CD4-positive, alpha-beta T cell treated with Interleukin-4 for 4 hours (primary cell): ENCODE measurements at regions not wholly inside any gene's neighbourhood (a gene's known extent, or its start where the extent isn't known, plus 50 kb on each side); places are given as distances from the start of the nearest gene placed in this dataset.

ENCODE experiments used
- DNase-seq: peaks from one replicate; pipeline ENCODE4 v3.0.0-alpha.2; 2020

DNA sequence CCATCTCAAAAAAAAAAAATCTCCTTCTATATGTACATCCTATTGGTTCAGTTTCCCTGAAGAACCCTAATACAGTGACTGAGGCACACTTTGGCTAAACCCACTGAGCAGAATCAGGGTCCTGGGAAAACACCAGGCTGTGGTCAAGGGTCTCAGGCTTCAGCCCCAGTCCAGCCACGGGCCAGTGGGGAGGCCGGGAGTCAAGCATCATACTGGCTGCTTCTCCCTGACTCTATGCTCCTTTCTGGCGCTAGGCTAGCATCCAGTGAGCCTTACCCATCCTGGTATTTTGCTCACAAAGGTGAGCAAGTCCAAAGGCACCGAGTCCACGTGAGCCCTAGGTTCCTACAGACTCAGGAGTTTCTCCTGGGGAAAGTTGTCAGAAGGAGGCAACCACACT lies 752.5 kb downstream of the BRD1 start:
- no peak for DNase-seq

DNA sequence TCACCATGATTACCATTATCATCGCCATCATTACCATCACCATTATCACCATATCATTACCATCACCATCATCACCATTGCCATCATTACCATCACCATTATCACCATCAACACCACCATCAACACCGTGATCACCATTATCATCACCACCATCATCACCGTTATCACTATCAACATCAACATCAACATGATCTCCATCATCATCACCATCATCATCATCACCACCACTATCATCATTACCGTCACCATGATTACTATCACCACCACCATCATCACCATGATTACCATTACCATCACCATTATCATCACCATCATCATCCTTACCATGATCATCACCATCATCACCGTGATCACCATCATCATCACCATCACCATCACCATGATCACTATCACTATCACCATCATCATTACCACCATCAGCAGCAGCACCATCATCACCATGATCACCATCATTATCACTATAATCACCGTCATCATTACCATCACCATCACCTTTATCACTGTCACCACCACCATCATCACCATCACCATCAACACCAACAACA lies 753.7 kb downstream of the BRD1 start:
- no peak for DNase-seq

DNA sequence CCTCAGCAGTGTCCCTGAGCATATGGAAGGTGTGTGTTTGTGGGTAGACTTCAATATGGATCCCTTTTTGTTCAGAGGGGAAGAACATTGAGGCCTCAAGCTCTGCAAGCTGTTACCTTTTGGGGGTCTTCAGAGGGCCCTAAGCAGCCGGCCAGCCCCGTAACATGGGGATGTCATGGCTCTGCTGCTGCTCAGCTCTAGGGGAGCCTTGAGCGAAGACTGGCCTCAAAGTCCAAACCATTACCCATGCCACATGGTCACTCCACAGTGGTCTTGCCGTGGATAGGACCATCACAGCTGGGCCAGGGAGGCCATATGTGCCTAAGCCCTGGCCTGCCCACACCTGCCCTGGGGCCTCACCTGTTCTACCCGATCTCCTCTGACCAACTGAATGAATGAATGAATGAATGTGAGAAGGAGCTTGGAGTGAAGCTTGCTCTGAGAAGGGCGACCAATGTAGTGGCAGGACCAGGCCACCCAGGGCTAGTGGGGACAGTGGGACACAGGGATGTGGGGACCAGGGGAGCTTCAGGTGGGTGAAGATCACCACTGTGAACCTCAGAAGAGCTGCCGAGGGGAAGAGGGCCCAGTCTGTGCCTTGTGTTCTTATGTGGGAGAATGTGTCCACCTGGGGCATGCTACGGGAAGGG lies 754.6 kb downstream of the BRD1 start:
- DNase-seq: no peak

DNA sequence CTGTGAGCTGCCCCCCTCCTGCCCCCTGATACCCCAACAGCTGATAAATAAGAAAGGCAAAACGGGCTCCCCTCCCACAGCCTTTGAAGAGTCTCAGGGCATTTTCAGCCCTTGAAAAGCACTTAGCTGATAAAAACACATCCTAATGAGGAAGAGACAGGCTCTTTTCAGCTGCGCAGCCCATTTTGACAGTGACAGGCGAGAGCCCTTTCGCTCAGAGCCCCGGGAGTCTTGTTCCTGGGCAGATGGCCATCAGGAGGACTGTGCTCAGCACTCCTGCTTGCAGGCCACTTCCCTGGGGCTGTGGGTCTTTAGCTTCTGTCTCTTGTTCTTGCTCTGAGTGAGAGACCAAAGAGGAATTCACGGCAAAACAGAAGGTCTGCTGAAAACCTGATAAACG lies 757.2 kb downstream of the BRD1 start:
- DNase-seq: no peak

DNA sequence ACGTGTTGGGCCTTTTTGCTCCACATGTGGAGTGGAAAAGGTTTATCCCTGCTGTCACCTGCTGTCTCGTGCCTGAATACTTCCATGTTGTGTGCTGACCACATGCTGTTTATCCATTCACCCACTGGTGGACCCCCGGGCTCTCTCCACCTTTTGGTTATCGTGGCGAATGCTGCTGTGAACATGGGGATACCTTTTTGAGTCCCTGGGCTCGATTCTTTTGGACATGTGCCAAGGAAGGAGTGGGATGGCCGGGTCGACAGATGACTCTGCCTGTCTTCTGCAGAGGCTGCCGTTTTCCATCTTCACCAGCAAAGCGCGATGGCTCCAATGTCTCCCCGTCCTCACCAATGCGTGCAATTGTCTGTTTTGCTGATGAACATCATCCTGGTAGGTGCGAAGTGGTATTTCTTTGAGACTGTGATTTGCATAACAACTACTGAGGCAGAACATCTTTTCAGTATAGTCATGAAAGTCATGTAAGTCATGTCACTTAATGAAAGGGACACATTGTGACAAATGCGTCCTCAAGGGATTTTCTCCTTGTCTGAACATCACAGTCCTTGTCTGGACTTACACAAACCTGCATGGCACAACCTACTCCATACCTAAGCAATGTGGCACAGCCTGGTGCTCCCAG lies 758.7 kb downstream of the BRD1 start:
- DNase-seq: no peak

DNA sequence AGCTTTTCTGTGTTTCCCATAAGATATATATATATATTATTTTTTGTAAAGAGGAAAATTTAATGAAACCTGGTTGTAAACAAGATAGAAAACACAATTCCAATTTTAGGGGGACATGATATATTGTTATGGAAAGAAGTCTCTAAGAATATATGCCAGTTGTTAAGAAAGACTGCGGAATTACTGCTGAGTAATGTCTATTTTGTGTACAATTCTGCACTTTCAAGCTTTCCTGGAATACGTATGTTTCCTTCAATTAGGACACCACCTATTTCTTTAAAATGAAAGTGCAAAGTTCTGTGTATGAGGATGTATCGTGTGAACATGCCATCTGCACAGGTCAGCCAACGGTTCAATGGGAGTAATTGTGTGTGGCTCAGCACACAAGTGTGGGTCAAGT lies 760.2 kb downstream of the BRD1 start:
- no peak for DNase-seq

DNA sequence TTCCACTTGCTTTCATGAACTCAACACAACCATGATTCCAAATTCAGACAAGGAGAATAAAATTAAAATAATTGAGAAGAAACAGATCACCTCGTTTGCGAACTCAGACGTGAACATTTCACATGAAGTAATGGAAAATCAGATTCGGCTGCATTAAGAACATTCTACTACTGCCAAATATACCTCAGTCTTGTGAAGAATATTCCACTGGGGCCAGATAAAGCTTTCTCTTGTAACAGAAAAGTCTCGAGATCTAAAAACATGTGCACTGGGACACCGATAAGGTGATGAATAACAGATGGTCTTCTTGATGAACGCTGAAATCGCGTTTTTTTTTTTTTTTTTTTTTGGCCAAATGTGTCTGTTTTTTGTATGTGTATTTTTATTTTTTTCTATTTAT lies 761.1 kb downstream of the BRD1 start:
- no peak for DNase-seq

DNA sequence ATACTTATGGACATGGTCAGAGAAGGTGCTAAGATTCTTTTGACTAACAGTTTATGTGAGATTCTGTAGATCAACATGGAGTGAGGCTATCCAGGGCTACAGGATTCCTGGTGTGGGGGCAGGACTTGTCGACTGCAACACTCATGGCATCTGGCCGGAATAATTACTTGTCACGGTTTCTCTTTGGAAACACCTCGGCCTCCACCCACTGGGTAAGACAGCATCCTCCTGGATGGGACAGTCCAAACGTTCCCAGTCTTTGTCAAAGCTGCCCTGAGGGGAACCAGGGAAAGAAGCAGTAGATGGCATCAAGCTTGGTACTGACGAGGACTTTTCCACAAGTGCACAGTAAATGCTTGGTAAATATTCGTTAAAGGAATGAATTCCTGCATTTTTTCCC lies 762.8 kb downstream of the BRD1 start:
- DNase-seq: no peak

DNA sequence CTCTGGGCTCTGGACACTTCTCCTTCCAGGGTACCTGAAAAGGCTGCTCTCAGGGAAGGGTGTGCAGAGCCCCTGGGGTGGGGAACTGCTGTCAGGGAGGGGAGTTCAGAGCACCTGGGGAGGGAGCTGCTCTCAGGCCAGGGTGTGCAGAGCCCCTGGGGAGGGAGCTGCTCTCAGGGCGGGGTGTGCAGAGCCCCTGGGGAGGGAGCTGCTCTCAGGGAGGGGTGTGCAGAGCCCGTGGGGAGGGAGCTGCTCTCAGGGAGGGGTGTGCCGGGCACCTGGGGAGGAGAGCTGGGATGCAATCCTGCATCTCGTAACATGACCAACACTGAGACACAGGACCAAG lies 764.2 kb downstream of the BRD1 start:
- no peak for DNase-seq

DNA sequence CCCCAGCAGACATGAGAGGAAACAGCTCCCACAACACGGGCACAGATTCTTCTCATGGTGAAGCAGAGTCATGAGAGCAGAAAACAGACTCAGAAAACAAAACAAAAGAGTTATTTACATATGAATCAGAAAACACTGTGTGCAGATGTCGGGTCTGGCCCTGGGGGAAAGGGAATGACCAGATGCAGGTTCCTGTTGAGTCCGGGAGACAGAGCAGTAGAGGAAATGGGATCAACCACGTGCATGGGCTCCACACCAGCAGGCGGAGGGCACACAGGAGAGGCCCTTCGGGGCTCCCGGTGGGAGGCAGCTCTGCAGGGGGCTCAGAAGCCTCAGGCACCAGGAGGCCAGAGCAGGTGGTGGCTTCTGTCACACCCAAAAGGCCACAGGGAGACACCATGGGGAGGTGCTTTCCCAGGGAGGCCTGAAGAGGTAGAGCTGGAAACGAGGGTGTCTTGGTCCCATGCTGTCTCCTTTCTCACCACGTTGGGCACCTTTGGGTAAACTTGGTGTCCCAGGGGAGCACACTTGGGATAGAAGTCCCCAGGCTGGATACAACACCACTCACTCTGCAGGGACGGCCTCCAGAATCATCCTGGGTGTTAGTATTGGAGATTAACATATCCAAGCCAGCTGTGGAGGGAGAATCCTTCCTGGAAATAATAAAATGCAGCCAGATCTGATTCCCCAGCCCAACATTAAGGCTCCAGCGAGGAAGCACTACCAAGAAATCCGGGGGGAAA lies 764.7 kb downstream of the BRD1 start:
- no peak for DNase-seq

DNA sequence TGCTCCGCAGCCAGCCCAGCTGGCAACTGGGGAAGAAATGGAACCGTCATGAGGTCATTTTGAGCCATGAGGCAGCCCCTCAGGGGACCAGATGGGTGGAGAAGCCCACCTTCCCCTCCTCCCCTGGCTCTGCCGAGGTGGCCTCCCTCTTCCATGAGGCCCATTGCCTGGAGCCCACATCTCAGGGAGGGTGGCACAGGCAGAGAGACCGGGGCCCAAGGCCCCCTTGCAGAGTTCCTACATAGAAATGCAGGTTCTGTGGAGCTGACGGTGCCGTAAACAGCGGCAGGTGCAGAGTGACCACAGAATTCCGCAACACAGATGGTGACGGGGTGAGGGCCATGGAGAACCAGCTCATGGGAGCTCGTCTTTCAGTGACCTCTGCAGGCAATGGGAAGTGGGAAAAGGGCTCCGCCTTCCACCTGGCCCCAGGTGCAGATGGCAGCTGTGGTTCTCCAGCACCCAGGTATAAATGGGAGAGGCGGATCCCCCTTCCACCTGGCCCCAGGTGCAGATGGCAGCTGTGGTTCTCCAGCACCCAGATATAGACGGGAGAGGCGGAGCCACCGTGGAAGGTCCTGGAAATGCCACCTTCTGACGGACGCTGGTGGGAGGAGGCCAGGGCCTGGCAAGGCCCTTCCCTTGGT lies 765.4 kb downstream of the BRD1 start:
- DNase-seq: no peak

DNA sequence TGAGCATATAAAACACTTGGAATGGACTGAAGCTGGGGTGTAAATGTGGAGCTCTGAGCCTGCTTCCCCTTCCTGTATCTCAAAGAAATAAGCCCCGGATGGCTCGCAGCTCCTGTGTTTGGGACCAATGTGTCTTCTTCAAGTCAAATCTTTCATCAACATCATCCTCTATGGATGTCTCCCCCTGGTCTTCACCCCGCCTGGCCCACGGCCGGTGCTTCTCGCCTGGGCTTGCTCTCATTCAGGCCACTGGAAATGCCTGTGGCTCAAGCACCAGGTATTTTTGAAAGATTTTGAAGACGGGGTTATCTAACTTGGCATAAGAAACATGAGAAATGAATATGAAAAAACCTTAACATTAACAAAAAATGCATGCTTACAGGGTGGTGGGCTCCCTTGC lies 769.8 kb downstream of the BRD1 start:
- DNase-seq: no peak

DNA sequence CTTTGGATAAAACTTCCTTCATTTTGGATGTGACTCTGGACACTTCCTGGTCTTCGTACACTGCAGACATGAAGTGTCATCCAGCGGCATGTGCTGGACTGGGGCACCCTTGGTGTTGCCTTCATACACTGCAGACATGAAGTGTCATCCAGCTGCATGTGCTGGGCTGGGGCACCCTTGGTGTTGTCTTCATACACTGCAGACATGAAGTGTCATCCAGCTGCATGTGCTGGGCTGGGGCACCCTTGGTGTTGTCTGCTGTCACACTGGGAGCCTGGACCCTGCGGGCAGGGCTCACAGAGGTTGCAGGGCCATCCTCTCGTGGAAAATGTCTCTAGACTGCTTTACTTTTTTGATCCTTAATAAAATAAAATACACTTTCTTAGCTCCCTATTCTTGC lies 771.4 kb downstream of the BRD1 start:
- DNase-seq: no peak

DNA sequence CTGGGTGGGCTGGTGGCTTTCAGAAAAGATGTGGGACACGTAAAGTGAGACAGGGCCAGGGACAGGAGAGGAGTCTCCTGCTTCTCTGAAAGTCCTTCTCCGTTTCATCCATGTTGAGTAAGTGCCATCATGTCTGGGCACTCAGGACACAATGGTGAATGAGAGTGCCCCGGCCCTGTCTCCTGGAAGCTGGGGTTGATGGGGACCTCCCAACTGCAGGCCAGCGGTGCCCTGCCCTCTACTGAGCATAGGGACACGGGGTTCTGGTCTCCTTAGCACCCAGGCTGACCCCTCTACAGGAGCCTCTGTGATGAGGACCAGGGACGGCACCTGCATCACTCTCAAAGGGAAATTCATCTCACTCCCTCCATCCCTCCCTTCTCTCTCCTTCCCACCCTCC lies 772.3 kb downstream of the BRD1 start:
- DNase-seq: no peak

DNA sequence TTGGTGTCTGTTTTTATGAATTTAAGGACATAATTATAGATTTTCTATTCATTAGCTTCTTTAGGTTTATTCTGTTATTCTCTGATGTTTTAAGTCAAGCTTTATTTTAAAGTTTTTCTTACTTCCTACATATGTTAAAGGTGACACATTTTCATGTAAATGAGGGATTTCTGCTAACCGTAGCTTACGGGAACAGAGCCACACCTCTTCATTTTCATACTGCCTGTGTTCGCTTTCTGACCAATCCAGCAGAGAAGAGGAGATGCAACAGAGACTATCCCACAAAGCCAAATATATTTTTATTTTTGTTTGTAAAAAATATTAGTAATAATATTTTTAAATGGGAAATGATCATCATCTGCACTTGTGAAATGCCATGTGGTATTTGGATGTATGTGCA lies 774.1 kb downstream of the BRD1 start:
- no peak for DNase-seq

DNA sequence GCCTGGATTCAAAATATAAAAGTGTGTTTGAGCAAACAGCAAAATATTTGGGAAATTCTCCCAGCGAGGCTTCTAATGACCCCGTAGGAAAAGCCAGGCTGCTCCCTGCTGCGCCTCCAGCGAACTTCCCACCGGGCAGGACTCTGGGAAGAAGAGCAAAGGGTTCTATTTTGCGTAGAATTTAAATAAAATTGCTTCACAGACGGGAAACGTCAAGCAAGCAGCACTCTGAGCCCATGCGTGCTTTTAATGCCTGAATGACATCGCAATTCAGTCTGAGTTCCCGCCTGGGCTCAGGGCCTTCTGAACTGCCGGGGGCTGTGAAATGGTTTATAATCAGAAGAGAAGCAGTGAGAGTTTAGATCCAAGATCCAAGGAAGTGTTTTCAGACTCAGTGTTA lies 775.1 kb downstream of the BRD1 start:
- no peak for DNase-seq

DNA sequence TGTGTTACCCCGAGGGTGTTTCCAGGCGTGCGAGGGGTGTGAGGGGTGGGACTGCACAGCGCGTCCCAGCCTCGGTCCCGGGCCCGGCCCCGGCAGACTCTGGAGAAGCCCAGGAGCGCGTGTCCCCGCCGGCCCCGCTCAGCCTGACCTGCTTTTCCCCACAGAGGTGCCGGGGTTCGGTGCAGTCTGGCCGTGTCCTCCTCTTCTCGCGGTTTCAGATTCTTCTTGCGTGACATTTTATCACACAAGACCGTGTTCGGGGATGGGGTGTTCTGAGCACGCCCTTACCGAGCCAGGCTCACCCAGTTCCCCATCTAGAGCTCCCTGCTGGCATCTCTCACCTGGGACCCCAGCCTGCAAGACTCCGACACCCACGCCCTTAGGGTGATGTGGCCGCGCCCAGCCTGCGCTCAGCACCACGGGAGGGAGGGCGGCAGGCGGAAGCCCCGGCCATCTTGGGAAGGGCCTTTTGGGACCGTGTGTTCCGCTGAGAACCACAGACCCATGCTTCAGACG lies 775.6 kb downstream of the BRD1 start:
- peak; percentile 20 for DNase-seq

DNA sequence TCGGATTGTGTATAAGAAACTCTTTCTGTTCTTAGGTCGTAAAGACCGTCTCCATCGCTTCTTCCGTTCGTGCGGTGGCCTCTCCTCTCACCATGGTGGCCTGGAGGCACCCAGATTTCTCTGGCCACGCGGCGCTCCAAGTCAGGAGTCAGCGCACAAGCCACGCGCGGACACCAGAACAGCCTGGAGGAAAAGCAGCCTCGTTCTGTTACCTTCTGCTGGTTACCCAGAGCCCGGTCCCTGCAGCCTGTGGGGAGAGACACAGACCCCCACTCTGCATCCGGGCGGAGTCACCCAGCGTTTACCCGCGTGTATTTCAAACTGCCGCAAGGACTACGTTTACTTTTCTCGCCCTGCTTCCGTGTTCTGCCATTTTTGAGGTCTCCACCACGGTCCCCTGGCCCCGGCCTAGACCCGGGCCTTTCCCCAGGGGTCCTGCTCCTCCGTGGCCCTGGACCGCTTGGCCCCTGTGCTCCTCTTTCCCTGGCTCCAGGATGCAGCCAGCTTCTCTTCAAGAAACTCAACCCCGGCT lies 776.1 kb downstream of the BRD1 start:
- DNase-seq: no peak

DNA sequence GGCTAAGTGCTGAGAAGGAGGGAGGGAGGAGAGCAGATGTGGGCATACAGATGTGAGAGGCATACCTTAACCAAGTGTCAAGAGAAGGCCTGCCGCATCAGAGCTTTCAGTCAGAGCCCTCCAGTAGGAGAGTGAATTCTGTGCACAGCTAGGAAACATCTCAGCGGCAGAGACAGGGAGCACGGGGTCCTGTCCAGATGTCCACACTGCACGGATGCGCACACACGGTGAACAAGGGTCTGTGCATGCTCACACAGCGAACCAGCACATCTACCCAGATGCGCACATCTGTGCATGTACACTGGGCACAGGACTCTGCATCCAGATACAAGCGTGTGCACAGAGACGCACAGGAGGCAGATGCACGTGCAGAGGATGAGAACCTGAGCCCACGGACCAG lies 778.0 kb downstream of the BRD1 start:
- no peak for DNase-seq

DNA sequence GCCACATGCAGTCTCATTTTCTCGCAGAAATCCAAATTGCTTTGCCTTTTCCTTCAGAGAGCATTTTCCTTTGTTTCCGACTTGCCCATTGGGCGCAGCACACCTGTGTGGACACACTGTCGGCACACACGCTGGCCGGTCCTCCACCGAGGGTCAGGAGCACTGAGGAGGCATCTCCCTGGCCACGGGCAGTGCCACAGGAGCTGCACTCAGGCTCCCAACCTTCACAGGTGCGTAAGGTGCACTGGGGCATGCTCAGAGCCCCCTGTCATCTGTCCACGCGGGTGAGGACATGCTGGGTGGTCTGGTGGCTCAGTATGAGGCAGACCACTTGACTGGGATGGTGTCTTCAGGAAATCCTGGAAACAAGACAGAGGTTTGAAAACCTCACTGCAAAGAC lies 779.1 kb downstream of the BRD1 start:
- no peak for DNase-seq

DNA sequence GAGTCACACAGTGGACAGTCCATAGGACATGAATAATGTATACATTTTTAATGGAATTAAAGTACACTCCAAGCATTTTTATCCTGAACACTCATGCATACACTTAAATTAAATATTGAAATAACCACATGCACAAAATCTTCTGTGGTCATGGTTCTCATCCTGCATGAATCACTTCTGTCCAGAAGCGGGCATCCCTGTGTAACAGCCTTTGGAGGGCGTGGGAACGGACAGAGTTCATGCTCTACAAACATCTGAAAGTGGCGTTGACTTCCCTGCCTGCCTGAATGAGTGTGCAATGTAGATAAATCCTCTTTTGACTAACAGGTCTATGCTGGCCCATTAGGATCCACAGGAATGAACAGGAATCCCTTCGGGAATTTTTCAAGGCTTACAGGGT lies 780.2 kb downstream of the BRD1 start:
- DNase-seq: no peak

DNA sequence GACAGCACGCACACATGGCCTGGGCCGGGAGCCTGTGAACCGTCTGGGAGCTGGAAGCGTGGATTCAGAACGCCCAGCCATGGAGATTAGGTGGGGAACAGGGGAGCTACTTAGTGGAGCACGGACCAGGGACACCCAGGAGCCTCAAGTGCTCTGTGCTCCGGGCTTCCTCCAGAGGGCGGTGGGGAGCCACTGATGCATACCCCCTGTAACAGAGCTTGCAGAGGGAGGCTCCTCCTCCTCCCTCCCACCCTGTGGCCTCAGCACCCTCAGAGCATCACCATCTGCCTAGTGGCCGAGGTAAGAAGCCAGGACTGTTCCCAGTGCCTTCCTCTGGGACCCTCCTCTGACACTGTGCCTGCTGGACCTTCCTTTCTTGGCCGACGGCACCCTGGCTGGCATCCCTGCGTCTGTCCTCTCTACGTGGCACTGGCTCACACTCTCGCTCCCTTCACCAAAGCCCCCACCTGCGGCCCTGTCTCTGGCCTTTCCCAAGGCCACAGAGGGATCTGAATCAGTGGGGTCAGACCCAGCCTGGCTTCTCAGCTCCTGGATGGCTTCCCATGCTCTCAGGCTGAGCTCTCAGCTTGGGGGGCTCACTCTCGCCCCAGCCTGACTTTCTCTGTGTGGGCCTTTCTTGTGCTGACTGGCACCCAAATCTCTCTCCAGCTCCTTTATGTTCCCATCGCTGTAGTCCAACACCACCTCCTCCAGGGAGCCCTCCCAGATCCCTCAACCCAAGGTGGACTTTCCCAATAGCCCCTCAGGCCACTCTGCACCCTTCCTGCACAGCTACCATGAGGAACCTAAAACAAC lies 780.9 kb downstream of the BRD1 start:
- no peak for DNase-seq
